ENCODE measurements at regions not wholly inside any gene's neighbourhood (a gene's known extent, or its start where the extent isn't known, plus 50 kb on each side); places are given as distances from the start of the nearest gene placed in this dataset.

DNA sequence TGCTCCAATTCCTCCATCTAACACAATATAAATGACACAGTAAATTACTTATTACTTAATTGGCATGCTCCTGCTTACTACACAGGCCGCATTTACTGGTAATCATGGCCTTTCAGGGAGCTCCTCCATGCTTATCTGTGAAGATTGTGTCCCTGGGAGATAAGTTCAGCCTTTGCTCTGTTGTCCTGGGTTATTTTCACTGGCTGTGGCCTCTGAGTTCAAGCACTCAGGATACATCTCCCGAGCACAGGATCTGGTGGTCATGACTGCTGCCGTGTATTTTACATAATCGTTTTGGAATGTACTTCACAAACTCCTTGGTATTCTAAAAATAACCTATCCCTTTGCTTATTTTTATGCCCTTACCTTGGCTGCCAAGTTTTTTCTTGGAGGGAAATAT lies 215.7 kb downstream of the ICE1 start:
- TF ChIP-seq, protein P1, sequence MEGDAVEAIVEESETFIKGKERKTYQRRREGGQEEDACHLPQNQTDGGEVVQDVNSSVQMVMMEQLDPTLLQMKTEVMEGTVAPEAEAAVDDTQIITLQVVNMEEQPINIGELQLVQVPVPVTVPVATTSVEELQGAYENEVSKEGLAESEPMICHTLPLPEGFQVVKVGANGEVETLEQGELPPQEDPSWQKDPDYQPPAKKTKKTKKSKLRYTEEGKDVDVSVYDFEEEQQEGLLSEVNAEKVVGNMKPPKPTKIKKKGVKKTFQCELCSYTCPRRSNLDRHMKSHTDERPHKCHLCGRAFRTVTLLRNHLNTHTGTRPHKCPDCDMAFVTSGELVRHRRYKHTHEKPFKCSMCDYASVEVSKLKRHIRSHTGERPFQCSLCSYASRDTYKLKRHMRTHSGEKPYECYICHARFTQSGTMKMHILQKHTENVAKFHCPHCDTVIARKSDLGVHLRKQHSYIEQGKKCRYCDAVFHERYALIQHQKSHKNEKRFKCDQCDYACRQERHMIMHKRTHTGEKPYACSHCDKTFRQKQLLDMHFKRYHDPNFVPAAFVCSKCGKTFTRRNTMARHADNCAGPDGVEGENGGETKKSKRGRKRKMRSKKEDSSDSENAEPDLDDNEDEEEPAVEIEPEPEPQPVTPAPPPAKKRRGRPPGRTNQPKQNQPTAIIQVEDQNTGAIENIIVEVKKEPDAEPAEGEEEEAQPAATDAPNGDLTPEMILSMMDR (IDR thresholded peaks at IDR 0.05): no peak
- TF ChIP-seq POLR2A (IDR thresholded peaks at IDR 0.05) (no peak), EP300 (IDR thresholded peaks at IDR 0.05) (no peak)
